BE2C (cell line): ENCODE measurements at regions not wholly inside any gene's neighbourhood (a gene's known extent, or its start where the extent isn't known, plus 50 kb on each side); places are given as distances from the start of the nearest gene placed in this dataset.
"Not testable (repeated sequence)": the region's sequence is repeated elsewhere in the genome, so short reads cannot be mapped to it uniquely, and the experiment has no call there.

Source experiments
- DNase-seq: peaks from one replicate; pipeline ENCODE4 v3.0.0-alpha.2; 2020
- H3K27me3 ChIP-seq: fragments of 250-450 bp; sonication (Bioruptor Pico); 2 replicates; pipeline ENCODE4 v1.5.1; 2020; ENCODE audit warnings: mild to moderate bottlenecking
- H3K36me3 ChIP-seq: fragments of 250-450 bp; sonication (Bioruptor Pico); 2 replicates; pipeline ENCODE4 v1.5.1; 2020; ENCODE audit warnings: mild to moderate bottlenecking
- H3K4me1 ChIP-seq: fragments of 250-450 bp; sonication (Bioruptor Pico); 2 replicates; pipeline ENCODE4 v1.5.1; 2020
- H3K4me3 ChIP-seq: 2 replicates; pipeline ENCODE4 v1.5.1; 2011; ENCODE audit warnings: low read depth, low read length
- H3K9me3 ChIP-seq: fragments of 250-450 bp; sonication (Bioruptor Pico); 2 replicates; pipeline ENCODE4 v1.5.1; 2020
- CTCF ChIP-seq: IDR thresholded peaks from 2 replicates; pipeline ENCODE4 v1.5.1; 2012; ENCODE audit warnings: mild to moderate bottlenecking, low read depth, low read length

- H3K9me3 ChIP-seq, DNase-seq, H3K27me3 ChIP-seq, H3K36me3 ChIP-seq, H3K4me1 ChIP-seq, H3K4me3 ChIP-seq: not testable (repeated sequence)
- 0 out of 2 replicates have a peak, but pooled peaks have one; percentile 5 for TF ChIP-seq CTCF
These were observed 251.6 kb upstream of the PLGLB2 start for GRCh38 chr2:87496036-87497006.

DNA sequence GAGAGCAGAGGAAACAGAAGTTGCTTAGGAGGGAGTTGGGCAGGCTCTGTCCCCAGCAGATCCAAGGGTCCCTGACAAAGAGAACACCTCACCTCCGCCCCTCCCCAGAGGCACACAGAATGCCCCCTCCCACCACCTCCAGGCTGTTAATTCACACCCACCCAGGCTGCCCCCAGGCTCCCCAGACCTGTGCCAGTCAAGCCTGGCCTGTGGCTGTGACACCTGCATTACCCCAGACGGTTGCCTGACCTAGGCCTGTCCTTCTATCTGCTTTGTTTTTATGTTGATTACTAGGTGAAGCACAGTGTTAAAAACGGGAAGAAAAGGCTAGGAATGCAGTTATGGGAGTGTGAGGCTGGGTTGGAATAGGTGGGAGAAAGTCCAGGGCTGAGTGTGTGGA is 250.8 kb upstream of the PLGLB2 start:
- not testable (repeated sequence) for H3K36me3 ChIP-seq, H3K4me1 ChIP-seq, DNase-seq, H3K9me3 ChIP-seq, H3K4me3 ChIP-seq, H3K27me3 ChIP-seq

GRCh38 chr2:87497700-87498099 is 250.2 kb upstream of the PLGLB2 start:
- H3K36me3 ChIP-seq, H3K27me3 ChIP-seq, H3K4me1 ChIP-seq, H3K4me3 ChIP-seq, DNase-seq, H3K9me3 ChIP-seq: not testable (repeated sequence)

GRCh38 chr2:87498169-87498853 is 249.6 kb upstream of the PLGLB2 start:
- not testable (repeated sequence) for H3K36me3 ChIP-seq, H3K9me3 ChIP-seq, DNase-seq, H3K4me3 ChIP-seq, H3K27me3 ChIP-seq, H3K4me1 ChIP-seq

DNA sequence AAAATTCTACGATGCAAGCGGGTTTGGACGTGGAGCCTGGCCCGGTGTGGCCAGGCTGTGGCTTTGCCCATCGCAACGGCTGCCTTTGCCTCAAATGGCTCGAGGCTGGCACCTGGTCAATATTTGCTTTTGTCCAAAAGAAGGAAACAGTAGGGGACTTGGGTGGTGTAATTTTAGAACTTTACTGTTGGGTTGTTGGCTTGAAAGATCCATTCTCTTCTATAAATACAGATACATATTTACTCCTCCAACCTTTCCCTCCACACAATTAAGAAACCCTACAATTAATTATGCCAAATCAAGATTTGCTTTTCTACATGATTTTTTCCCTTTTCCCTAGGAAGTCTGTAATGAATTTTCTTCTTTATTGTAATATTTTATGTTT is 249.0 kb upstream of the PLGLB2 start:
- not testable (repeated sequence) for H3K4me3 ChIP-seq, DNase-seq, H3K27me3 ChIP-seq, H3K36me3 ChIP-seq, H3K4me1 ChIP-seq, H3K9me3 ChIP-seq

- H3K9me3 ChIP-seq, DNase-seq, H3K4me1 ChIP-seq, H3K27me3 ChIP-seq, H3K36me3 ChIP-seq, H3K4me3 ChIP-seq: not testable (repeated sequence)
These were observed 248.0 kb upstream of the PLGLB2 start for GRCh38 chr2:87499860-87500259.

DNA sequence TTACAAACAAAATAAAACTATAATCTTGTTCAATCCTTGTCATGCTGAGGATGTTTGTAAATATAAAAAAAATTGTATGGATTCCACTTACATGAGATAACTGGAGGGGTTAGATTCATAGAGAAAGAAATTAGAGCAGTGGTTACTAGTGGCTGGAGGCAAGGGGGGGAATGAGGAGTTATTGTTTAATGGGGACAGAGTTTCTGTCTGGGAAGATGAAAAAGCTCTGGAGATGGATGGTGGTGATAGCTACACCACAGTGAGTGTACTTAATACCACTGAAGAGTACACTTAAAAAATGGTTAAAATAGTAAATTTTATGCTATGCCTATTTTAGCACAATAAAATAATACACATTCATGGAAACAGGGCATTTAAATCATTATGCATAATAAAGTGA is 247.5 kb upstream of the PLGLB2 start:
- not testable (repeated sequence) for H3K4me3 ChIP-seq, H3K9me3 ChIP-seq, H3K36me3 ChIP-seq, H3K4me1 ChIP-seq, H3K27me3 ChIP-seq
- peak; percentile 33 for DNase-seq

DNA sequence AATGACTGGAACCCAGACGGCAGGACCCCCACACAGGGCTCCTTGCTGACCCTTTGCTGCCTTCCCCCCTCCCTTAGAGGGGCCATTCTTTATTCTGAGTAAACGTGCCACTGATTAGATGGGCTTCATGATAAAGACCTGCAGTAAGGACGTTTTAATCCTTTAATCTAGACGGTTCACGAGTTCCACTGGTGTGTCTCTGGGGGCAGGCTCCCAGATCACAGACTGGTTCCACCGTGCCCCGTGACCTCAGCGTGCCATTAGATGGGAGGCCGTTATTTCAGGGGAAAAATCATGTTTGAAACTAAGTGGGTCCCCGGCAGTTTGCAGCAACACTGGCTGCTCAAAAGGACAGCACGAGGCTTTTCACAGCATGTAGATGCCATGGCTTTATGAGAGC is 246.9 kb upstream of the PLGLB2 start:
- not testable (repeated sequence) for H3K9me3 ChIP-seq, H3K4me1 ChIP-seq, H3K36me3 ChIP-seq, H3K27me3 ChIP-seq, H3K4me3 ChIP-seq, DNase-seq

GRCh38 chr2:87502948-87503347 is 244.9 kb upstream of the PLGLB2 start:
- H3K9me3 ChIP-seq, H3K4me1 ChIP-seq, H3K27me3 ChIP-seq, H3K36me3 ChIP-seq, DNase-seq, H3K4me3 ChIP-seq: not testable (repeated sequence)

DNA sequence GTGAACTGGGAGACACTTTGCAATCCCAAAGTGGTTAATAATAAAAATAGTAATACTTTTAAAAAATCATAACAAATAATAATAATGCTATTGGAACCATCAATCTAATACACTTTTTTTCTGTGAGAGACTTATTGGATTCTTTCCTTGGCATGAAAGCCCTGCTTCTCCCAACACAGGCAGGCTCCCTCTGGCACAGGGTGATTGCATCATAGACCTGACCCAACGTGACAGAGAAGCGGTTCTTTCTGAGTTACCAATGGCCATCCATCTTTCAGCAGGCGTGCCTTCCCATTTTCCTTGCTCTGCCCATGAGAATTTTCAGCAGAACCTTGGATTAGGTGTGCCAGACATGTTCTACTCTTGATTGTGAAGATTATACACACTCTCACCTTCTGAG is 242.6 kb upstream of the PLGLB2 start:
- H3K4me1 ChIP-seq, H3K9me3 ChIP-seq, DNase-seq, H3K27me3 ChIP-seq, H3K4me3 ChIP-seq, H3K36me3 ChIP-seq: not testable (repeated sequence)

GRCh38 chr2:87505909-87506308 is 242.0 kb upstream of the PLGLB2 start:
- H3K4me1 ChIP-seq, H3K9me3 ChIP-seq, H3K36me3 ChIP-seq, H3K27me3 ChIP-seq, DNase-seq, H3K4me3 ChIP-seq: not testable (repeated sequence)

DNA sequence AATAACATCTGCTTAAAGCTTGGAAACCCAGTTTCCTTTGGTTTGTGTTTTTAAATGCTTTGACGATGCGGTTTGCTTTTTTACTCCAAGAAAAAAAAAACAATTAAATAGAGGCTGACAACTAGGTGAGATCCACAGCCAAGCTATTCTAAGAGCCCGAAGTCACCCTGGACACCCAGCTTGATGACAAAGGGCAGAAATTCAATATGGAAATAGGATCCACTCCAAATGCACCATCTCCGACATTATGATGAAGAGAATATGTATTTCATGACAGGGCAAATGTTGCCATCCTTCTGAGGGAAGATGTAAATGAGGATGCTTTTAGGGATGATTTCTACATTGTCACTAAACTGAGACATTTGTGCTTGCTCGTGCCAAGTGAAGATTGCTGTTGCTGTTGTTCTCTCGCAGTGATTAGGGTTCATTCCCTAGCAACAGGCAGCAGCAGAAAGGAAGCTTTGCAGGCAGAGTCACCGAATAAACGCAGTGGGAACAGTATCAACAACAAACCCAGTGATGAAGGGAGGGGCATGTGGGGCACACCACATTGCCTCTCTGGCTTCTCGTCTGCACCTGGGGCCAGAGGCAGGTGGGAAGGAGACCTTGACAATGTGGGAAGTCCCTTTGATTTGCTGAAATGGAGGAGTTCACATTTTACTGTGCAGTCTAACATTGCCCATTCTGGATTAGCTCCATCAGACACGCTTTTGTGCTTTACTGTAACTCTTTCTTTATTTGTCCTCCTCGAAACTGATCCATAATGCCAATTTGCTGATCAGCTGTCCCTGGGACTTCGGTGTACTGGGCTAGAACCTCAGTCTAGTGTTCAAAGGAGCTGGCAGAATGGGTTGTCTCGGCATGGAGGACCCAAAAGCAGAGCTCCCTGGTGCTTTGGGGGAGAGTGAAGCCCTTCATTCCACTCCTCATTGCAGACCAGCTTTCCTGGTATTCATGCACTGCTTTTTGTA is 240.2 kb upstream of the PLGLB2 start:
- H3K27me3 ChIP-seq, H3K4me3 ChIP-seq: not testable (repeated sequence)

GRCh38 chr2:87511195-87511778 is 236.6 kb upstream of the PLGLB2 start:
- H3K9me3 ChIP-seq, H3K27me3 ChIP-seq, H3K4me3 ChIP-seq, H3K4me1 ChIP-seq, H3K36me3 ChIP-seq, DNase-seq: not testable (repeated sequence)

More for the DNA sequence above, 240.2 kb upstream of the PLGLB2 start:
- not testable (repeated sequence) for DNase-seq, H3K9me3 ChIP-seq, H3K4me1 ChIP-seq, H3K36me3 ChIP-seq
